ENCODE measurements at regions not wholly inside any gene's neighbourhood (a gene's known extent, or its start where the extent isn't known, plus 50 kb on each side); places are given as distances from the start of the nearest gene placed in this dataset.
"Not testable (repeated sequence)": the region's sequence is repeated elsewhere in the genome, so short reads cannot be mapped to it uniquely, and the experiment has no call there.

DNA sequence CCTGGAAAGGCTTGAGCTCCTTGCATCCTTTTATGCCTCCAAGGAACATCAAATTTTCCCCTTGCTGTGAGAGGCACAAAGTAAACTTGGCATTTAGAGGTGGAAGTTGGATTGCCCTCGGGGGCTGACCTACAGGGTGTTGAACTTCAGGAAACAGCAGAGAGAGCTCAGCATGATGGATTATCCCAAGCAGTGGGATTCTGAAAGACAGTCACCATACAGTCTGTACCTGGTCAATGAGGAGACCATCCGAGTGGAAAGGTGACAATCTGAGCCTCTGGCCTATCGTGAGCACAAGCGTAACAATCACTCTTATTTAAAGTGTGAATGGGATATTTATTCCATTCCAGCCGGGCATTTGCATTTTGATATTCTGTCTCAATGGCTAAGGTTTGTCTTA is 105.6 kb upstream of the NECTIN3 start:
- ATAC-seq (no peak), DNase-seq (ENCODE audit: low spot score) (no peak)
- Mint-ChIP-seq H3K27me3 (no peaks in the 10 kb centered on the region), H3K27ac (no peak overlapping the region), H3K36me3 (no peaks in the 10 kb centered on the region), H3K9me3 (peaks cover 6% of the 10 kb centered on the region), H3K4me3 (no peak overlapping the region), H3K4me1 (ENCODE audit: low read depth in 2 of 2) (no peaks in the 10 kb centered on the region)

DNA sequence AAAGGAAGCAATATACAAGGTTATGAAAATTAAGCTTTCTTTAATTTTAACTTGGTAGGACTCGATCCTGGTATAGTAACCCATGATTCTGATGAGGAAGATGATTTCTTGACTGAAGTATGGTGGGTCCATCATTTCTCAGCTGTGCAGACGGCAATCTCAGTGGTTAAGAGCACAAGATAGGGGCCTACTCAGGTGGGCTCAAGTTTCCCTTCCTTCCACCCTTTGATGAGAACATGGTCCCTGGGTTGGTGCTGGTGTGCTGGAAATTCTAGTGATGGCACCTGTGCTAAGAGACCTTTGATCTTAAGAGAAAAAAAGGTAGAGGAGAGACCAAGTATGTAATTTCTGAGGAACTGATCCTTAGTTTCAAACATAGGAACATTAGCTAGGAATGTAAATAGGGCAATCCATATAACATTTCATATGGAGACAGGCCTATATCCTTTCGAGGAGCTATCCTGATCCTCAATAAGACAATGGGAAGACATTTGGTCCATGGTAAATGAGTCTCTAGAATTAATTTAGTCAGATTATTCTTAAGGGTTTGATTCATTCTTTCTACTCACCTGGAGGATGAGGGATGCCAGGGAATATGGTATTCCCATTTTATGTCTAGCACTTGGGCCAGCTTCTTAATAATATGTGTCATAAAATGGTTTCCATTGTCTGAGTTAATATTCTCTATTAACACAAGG is 104.5 kb upstream of the NECTIN3 start:
- Mint-ChIP-seq H3K4me1 (ENCODE audit: low read depth in 2 of 2) (no peaks in the 10 kb centered on the region), H3K36me3 (no peaks in the 10 kb centered on the region), H3K27me3 (peaks cover 0 to 1% of the 10 kb centered on the region in 2 donors), H3K9me3 (peaks cover 3% of the 10 kb centered on the region), H3K4me3 (no peak overlapping the region), H3K27ac (no peak overlapping the region)
- ATAC-seq (no peak), DNase-seq (ENCODE audit: low spot score) (no peak)

GRCh38 chr3:110968076-110968475 is 103.5 kb upstream of the NECTIN3 start:
- no peaks in the 10 kb centered on the region for H3K4me1 Mint-ChIP-seq (ENCODE audit: low read depth in 2 of 2)
- DNase-seq (ENCODE audit: low spot score): no peak
- no peak overlapping the region for H3K27ac Mint-ChIP-seq
- H3K4me3 Mint-ChIP-seq: no peak overlapping the region
- no peak for ATAC-seq
- peaks cover 0 to 4% of the 10 kb centered on the region in 2 donors for H3K27me3 Mint-ChIP-seq
- peaks cover 3% of the 10 kb centered on the region for H3K9me3 Mint-ChIP-seq
- H3K36me3 Mint-ChIP-seq: no peaks in the 10 kb centered on the region

DNA sequence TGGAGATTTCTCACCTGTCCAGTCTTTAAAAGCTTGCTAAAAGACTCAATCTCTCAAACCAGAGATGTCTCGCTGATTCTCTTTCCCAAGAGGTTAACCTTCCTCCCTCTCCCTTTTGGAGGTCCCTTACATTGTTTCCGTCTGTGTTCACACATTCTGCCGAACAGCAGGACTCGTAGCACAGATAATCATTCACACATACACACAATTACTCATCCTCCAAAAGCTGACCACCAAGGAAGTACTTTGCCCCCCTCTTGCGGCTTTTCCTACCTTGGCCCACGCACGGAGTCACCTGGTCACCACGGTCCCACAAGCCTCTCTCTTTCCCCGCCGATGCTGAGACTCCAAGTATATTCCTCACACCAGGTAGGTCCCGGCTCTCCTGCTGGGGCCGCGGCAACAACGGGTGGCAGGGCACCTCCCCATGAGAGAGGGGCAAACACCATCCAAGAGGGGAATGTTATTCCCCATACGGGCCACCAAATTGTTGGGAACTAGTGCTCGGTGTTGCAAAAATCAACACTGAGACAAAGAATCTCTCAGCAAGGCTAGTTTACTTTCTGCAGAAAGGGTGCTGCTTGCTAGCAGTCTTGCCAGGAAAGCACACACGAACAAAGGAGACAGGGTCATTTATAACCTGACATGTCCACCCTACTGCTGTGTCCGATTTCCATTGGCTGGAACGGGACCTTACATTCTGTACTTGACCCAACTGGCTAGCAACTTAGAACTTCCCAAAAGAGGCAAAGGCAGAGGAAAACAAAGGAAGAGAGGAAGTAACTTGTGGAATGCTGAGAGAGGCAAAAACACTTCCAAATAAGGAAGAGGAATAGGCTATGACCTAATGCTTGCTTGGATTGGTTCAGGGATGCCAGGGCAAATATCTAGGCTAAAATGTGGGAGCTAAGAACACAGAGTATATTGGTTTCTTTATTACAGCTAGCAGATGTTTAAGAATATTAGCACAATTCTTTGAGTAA is 102.1 kb upstream of the NECTIN3 start:
- Mint-ChIP-seq H3K36me3 (no peaks in the 10 kb centered on the region), H3K4me3 (no peak overlapping the region), H3K4me1 (ENCODE audit: low read depth in 2 of 2) (no peaks in the 10 kb centered on the region), H3K27ac (no peak overlapping the region), H3K9me3 (peaks cover under 1% of the 10 kb centered on the region), H3K27me3 (peaks cover 0 to 4% of the 10 kb centered on the region in 2 donors)
- DNase-seq (ENCODE audit: low spot score): no peak
- ATAC-seq: no peak

- Mint-ChIP-seq H3K36me3 (no peaks in the 10 kb centered on the region), H3K27me3 (peaks cover 0 to 4% of the 10 kb centered on the region in 2 donors), H3K4me1 (ENCODE audit: low read depth in 2 of 2) (no peaks in the 10 kb centered on the region), H3K9me3 (no peaks in the 10 kb centered on the region), H3K4me3 (no peak overlapping the region), H3K27ac (no peak overlapping the region)
- no peak for DNase-seq (ENCODE audit: low spot score)
- peak in 1 of 2 donors; percentile 27 for ATAC-seq
Observed at GRCh38 chr3:110971010-110971601, 100.5 kb upstream of the NECTIN3 start.

DNA sequence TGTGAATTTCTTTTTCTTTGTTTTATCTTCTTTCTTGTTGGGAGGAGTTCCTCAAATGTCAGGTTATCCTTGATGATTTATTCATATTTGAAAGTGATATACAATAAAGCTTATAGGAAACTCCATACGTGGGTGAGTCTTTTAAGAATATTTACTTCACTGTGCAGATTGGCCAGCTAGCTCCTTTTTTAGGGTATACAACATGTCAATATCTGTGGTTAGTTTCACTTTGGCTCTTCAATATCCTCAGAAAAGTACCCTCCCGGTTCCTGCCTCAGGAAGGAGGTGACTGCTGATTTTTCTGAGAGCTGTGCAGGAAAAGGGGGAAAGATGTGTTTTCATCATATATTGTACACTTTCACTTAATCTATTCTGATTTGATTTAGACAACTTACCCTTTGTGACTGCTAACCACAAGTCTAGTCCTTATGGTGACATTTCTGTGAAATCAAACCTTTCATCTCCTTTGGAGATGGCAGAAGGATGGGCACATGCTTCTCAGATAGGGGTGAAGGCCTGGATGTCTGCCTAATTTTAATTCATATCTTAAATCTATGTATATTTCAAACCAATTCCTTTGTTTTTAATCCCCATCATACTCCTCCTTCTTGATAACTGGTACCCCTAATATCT is 98.2 kb upstream of the NECTIN3 start:
- Mint-ChIP-seq H3K4me1 (ENCODE audit: low read depth in 2 of 2) (no peaks in the 10 kb centered on the region), H3K27ac (no peak overlapping the region), H3K27me3 (peaks cover 0 to 12% of the 10 kb centered on the region in 2 donors), H3K4me3 (no peak overlapping the region), H3K36me3 (no peaks in the 10 kb centered on the region), H3K9me3 (no peaks in the 10 kb centered on the region)
- no peak for DNase-seq (ENCODE audit: low spot score)
- ATAC-seq: no peak

- Mint-ChIP-seq H3K27ac (no peak overlapping the region), H3K4me3 (no peak overlapping the region), H3K27me3 (peaks cover 0 to 12% of the 10 kb centered on the region in 2 donors)
Observed at GRCh38 chr3:110974902-110975301, 96.7 kb upstream of the NECTIN3 start.

GRCh38 chr3:110984456-110985250 is 87.0 kb upstream of the NECTIN3 start:
- H3K27ac Mint-ChIP-seq: no peak overlapping the region
- H3K27me3 Mint-ChIP-seq: peaks cover 0 to 13% of the 10 kb centered on the region in 2 donors
- no peak overlapping the region for H3K4me3 Mint-ChIP-seq
- DNase-seq (ENCODE audit: low spot score) (no peak), ATAC-seq (no peak)
- H3K4me1 Mint-ChIP-seq (ENCODE audit: low read depth in 2 of 2): no peaks in the 10 kb centered on the region
- peaks cover 7% of the 10 kb centered on the region for H3K9me3 Mint-ChIP-seq
- H3K36me3 Mint-ChIP-seq: no peaks in the 10 kb centered on the region

More at GRCh38 chr3:110974902-110975301, 96.7 kb upstream of the NECTIN3 start:
- no peak for ATAC-seq
- H3K4me1 Mint-ChIP-seq (ENCODE audit: low read depth in 2 of 2): no peaks in the 10 kb centered on the region
- no peaks in the 10 kb centered on the region for H3K36me3 Mint-ChIP-seq
- H3K9me3 Mint-ChIP-seq: no peaks in the 10 kb centered on the region
- no peak for DNase-seq (ENCODE audit: low spot score)

GRCh38 chr3:110989446-110989845 is 82.2 kb upstream of the NECTIN3 start:
- no peak overlapping the region for H3K27ac Mint-ChIP-seq
- no peaks in the 10 kb centered on the region for H3K4me1 Mint-ChIP-seq (ENCODE audit: low read depth in 2 of 2)
- peaks cover 7% of the 10 kb centered on the region for H3K9me3 Mint-ChIP-seq
- H3K4me3 Mint-ChIP-seq: no peak overlapping the region
- ATAC-seq (no peak), DNase-seq (ENCODE audit: low spot score) (no peak)
- H3K36me3 Mint-ChIP-seq: no peaks in the 10 kb centered on the region
- peaks cover 0 to 13% of the 10 kb centered on the region in 2 donors for H3K27me3 Mint-ChIP-seq

DNA sequence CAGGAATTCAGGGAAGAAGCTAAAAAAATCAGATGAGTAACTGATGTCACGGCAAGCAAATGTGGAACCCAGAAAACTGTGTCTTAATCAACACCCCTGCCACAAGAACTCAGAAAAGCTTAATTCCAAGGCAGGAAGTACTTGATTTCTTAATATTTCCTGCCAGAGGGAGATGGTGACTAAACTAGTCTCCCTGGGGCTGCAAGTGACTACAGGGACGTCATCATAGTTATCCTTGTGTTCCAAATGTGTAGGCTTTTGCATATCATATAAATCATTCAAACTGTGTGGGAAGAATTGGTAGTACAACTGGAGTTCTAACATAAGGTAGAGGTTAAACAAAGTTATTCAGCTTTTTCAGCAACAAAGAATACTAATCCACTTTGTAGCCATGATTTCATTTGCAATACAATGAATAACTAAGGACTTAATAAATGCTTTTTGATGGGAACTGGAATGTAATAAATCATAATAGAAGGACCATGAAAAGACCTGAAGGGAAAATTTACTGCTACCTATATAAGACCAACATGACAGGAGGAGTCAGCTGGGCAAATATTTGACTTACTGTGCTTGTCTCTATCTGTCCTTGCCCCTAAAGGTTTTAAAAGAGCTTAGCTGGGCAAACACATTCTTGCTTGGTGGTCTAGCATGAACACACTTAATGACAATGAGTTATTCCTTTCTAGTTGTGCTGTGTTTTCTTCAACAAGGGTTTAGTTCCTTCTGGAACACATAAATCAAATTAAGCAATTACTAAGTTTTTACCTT is 76.0 kb upstream of the NECTIN3 start:
- no peak for ATAC-seq
- Mint-ChIP-seq H3K27ac (no peak overlapping the region), H3K27me3 (peaks cover 0 to 2% of the 10 kb centered on the region in 2 donors), H3K4me3 (no peak overlapping the region), H3K9me3 (peaks cover 2% of the 10 kb centered on the region), H3K4me1 (ENCODE audit: low read depth in 2 of 2) (no peaks in the 10 kb centered on the region), H3K36me3 (no peaks in the 10 kb centered on the region)
- no peak for DNase-seq (ENCODE audit: low spot score)

- not testable (repeated sequence) for ATAC-seq, H3K27me3 Mint-ChIP-seq
- H3K9me3 Mint-ChIP-seq: peaks cover 12% of the 10 kb centered on the region
Observed at GRCh38 chr3:110998766-110999165, 72.8 kb upstream of the NECTIN3 start.

DNA sequence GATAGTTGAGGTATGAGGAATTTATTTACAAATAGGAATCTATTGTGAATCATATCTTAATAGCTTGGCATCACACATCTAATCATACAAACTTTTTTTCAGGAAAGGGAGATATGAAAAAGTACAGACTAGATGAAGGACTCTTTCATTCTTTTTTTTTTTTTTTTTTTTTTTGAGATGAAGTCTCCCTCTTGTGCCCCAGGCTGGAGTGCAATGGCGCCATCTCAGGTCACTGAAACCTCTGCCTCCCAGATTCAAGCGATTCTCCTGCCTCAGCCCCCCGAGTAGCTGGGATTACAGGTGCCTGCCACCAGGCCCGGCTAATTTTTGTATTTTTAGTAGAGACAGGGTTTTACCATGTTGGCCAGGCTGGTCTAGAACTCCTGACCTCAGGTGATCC is 65.1 kb upstream of the NECTIN3 start:
- not testable (repeated sequence) for H3K4me3 Mint-ChIP-seq; ATAC-seq; H3K36me3 Mint-ChIP-seq; H3K4me1 Mint-ChIP-seq (ENCODE audit: low read depth in 2 of 2); DNase-seq (ENCODE audit: low spot score); H3K27ac Mint-ChIP-seq; H3K9me3 Mint-ChIP-seq
- H3K27me3 Mint-ChIP-seq: peaks cover 3 to 13% of the 10 kb centered on the region in 2 donors

More at GRCh38 chr3:110998766-110999165, 72.8 kb upstream of the NECTIN3 start:
- DNase-seq (ENCODE audit: low spot score); H3K4me1 Mint-ChIP-seq (ENCODE audit: low read depth in 2 of 2); H3K27ac Mint-ChIP-seq; H3K36me3 Mint-ChIP-seq; H3K4me3 Mint-ChIP-seq: not testable (repeated sequence)
